Fibroblast of lung (primary cell): ENCODE measurements at regions not wholly inside any gene's neighbourhood (a gene's known extent, or its start where the extent isn't known, plus 50 kb on each side); places are given as distances from the start of the nearest gene placed in this dataset.

Source experiments
- DNase-seq, 2 donors: peaks; one replicate each; pipeline versions ENCODE4 v3.0.0 to v3.0.0-alpha.2; 2010; ENCODE audit warnings: low read depth in 2 of 2
- H2AFZ ChIP-seq: 2 replicates; pipeline ENCODE4 v1.5.1; 2012; ENCODE audit warnings: low read length, control low read depth, inconsistent platforms
- H3K27ac ChIP-seq: 2 replicates; pipeline ENCODE4 v1.5.1; 2011; ENCODE audit warnings: low read length, control low read depth; ENCODE audit not compliant: insufficient read depth
- H3K27me3 ChIP-seq: 2 replicates; pipeline ENCODE4 v1.5.1; 2011; ENCODE audit warnings: mild to moderate bottlenecking, low read length; ENCODE audit not compliant: control insufficient read depth, insufficient read depth
- H3K36me3 ChIP-seq: 2 replicates; pipeline ENCODE4 v1.5.1; 2011; ENCODE audit warnings: low read length; ENCODE audit not compliant: control insufficient read depth, insufficient read depth
- H3K4me1 ChIP-seq: 2 replicates; pipeline ENCODE4 v1.5.1; 2011; ENCODE audit warnings: low read length; ENCODE audit not compliant: control insufficient read depth, insufficient read depth; ENCODE audit errors: extremely low read depth
- H3K4me2 ChIP-seq: 2 replicates; pipeline ENCODE4 v1.5.1; 2011; ENCODE audit warnings: low read length, control low read depth; ENCODE audit not compliant: insufficient read depth; ENCODE audit errors: extremely low read depth
- H3K4me3 ChIP-seq, 4 experiments: fragments of 200-600 bp in 1 of 4; sonication (generic) in 1 of 4; replicated peaks in 1 of 4; 2 replicates each; pipeline ENCODE4 v1.5.1; 2011 to 2016; ENCODE audit warnings: low read length in 4 of 4, low read depth in 3 of 4, mild to moderate bottlenecking in 3 of 4, control low read depth in 2 of 4, inconsistent platforms in 1 of 4, mixed read lengths in 1 of 4; ENCODE audit not compliant: insufficient read depth in 1 of 4; ENCODE audit errors: control extremely low read depth in 1 of 4
- H3K79me2 ChIP-seq: 2 replicates; pipeline ENCODE4 v1.5.1; 2012; ENCODE audit warnings: mild to moderate bottlenecking, low read length, inconsistent platforms; ENCODE audit not compliant: control insufficient read depth, insufficient read depth
- H3K9ac ChIP-seq: 2 replicates; pipeline ENCODE4 v1.5.1; 2011; ENCODE audit warnings: mild to moderate bottlenecking, low read length, control low read depth; ENCODE audit not compliant: insufficient read depth
- H3K9me3 ChIP-seq: 2 replicates; pipeline ENCODE4 v1.5.1; 2012; ENCODE audit warnings: low read depth, low read length; ENCODE audit not compliant: control insufficient read depth, insufficient read depth
- H4K20me1 ChIP-seq: 2 replicates; pipeline ENCODE4 v1.5.1; 2011; ENCODE audit warnings: low read length; ENCODE audit not compliant: control insufficient read depth, insufficient read depth; ENCODE audit errors: extremely low read depth
- EZH2 ChIP-seq: IDR thresholded peaks from 2 replicates; pipeline ENCODE4 v1.5.1; 2012; ENCODE audit warnings: low read length, control low read depth, mild to moderate bottlenecking; ENCODE audit errors: missing control alignments
- TF ChIP-seq, protein P1 (sequence below), 2 donors: IDR thresholded peaks in 1 of 2; conservative IDR thresholded peaks in 1 of 2; 1 replicate in 1 of 2; 2 replicates in 1 of 2; pipeline ENCODE4 v1.5.1; 2011 to 2012; ENCODE audit warnings: low read length in 2 of 2, control low read depth in 1 of 2, inconsistent platforms in 1 of 2, low read depth in 1 of 2, mild to moderate bottlenecking in 1 of 2

DNA sequence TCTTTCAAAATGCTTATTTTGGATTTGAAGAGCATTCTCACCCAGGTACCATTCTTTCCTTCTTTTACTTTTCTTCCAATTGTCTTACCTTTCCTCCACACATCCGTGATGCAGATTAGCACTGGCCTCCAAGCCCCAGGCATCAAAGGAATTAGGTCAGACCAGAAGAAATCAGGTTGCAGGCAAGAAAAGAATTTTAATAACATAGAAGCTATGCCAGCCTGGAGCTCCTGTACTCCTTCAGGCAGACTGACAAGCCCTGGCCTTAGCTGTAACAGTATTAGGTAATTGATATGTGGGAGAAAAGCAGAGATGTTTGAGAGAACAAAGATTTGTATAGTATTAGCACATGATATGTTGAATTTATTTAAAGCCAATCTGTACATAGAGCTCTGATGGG lies 390.4 kb upstream of the ADGRL2 start:
- Histone ChIP-seq H3K4me3 (no peak overlapping the region), H3K4me2 (no peak overlapping the region), H3K27me3 (no peaks in the 10 kb centered on the region), H2AFZ (no peak overlapping the region), H3K9me3 (no peaks in the 10 kb centered on the region), H4K20me1 (no peaks in the 10 kb centered on the region), H3K9ac (no peak overlapping the region), H3K79me2 (no peaks in the 10 kb centered on the region), H3K4me1 (no peaks in the 10 kb centered on the region), H3K36me3 (no peaks in the 10 kb centered on the region), H3K27ac (no peak overlapping the region)
- no peak for TF ChIP-seq EZH2
- TF ChIP-seq, protein P1, sequence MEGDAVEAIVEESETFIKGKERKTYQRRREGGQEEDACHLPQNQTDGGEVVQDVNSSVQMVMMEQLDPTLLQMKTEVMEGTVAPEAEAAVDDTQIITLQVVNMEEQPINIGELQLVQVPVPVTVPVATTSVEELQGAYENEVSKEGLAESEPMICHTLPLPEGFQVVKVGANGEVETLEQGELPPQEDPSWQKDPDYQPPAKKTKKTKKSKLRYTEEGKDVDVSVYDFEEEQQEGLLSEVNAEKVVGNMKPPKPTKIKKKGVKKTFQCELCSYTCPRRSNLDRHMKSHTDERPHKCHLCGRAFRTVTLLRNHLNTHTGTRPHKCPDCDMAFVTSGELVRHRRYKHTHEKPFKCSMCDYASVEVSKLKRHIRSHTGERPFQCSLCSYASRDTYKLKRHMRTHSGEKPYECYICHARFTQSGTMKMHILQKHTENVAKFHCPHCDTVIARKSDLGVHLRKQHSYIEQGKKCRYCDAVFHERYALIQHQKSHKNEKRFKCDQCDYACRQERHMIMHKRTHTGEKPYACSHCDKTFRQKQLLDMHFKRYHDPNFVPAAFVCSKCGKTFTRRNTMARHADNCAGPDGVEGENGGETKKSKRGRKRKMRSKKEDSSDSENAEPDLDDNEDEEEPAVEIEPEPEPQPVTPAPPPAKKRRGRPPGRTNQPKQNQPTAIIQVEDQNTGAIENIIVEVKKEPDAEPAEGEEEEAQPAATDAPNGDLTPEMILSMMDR (conservative IDR thresholded peaks at IDR 0.05 in 1 of 2, IDR thresholded peaks at IDR 0.05 in 1 of 2; ENCODE audit: low read depth in 1 of 2, low read length in 2 of 2): no peak
- no peak for DNase-seq

DNA sequence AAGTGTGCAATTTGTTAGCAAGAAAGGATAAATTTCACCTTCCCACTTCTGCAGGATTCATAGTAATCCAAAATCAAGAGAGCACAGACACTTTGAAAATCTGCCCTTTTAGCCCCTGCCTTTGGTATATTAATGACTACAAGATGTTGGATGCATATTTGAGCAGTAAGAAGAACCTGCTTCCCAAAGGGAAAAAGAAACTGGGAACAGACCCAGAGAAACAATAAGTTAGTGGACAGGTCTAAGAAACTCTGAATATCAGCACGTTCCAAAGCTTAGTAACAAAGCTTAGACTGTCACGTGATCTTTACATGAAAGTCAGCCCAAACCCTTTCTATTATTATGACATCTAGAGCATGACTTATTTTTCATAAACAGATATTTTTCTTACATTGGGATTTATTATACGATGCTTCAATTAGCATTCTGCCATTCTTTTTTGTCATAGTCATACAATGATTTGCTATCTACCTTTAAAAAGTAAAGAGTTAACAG lies 390.9 kb upstream of the ADGRL2 start:
- Histone ChIP-seq H3K9ac (no peak overlapping the region), H3K27ac (no peak overlapping the region), H3K9me3 (no peaks in the 10 kb centered on the region), H3K4me1 (no peaks in the 10 kb centered on the region), H4K20me1 (no peaks in the 10 kb centered on the region), H2AFZ (no peak overlapping the region), H3K27me3 (no peaks in the 10 kb centered on the region), H3K79me2 (no peaks in the 10 kb centered on the region), H3K36me3 (no peaks in the 10 kb centered on the region), H3K4me2 (no peak overlapping the region), H3K4me3 (no peak overlapping the region)
- TF ChIP-seq, protein P1 (conservative IDR thresholded peaks at IDR 0.05 in 1 of 2, IDR thresholded peaks at IDR 0.05 in 1 of 2; ENCODE audit: low read depth in 1 of 2, low read length in 2 of 2): no peak
- no peak for TF ChIP-seq EZH2
- no peak for DNase-seq

DNA sequence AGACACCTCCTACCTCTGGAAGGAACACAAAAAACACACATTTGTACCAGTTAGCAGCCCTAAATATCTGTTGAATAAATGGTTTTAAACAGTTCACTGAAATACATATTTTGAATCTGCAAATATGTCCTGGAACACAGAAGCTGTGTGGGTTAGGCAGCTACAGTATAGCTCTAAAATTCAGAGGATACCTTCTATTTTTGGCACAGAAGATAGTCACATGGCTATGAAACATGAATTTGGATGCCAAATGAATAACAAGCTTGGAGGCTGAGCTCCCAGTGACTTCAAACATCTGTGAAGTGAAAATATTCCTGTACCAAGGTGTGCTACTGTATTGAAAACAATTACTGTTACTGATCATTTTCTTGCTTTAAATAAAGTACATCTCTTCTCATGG lies 391.5 kb upstream of the ADGRL2 start:
- Histone ChIP-seq H4K20me1 (no peaks in the 10 kb centered on the region), H3K4me1 (no peaks in the 10 kb centered on the region), H3K79me2 (no peaks in the 10 kb centered on the region), H3K27ac (no peak overlapping the region), H3K9me3 (no peaks in the 10 kb centered on the region), H2AFZ (no peak overlapping the region), H3K9ac (no peak overlapping the region), H3K36me3 (no peaks in the 10 kb centered on the region), H3K4me2 (no peak overlapping the region), H3K4me3 (no peak overlapping the region), H3K27me3 (no peaks in the 10 kb centered on the region)
- TF ChIP-seq EZH2: no peak
- TF ChIP-seq, protein P1 (conservative IDR thresholded peaks at IDR 0.05 in 1 of 2, IDR thresholded peaks at IDR 0.05 in 1 of 2; ENCODE audit: low read depth in 1 of 2, low read length in 2 of 2): no peak
- no peak for DNase-seq
